GM12865 (cell line): ENCODE measurements at regions not wholly inside any gene's neighbourhood (a gene's known extent, or its start where the extent isn't known, plus 50 kb on each side); places are given as distances from the start of the nearest gene placed in this dataset.

Source experiments
- DNase-seq: peaks from one replicate; pipeline ENCODE4 v3.0.0; 2010; ENCODE audit warnings: low read depth
- H3K4me3 ChIP-seq: 2 replicates; pipeline ENCODE4 v1.5.1; 2011; ENCODE audit warnings: mild to moderate bottlenecking, low read depth, low read length, control low read depth
- TF ChIP-seq, protein P1 (sequence below): IDR thresholded peaks from 2 replicates; pipeline ENCODE4 v1.5.1; 2011; ENCODE audit warnings: low read length, control low read depth, low read depth, inconsistent platforms; ENCODE audit not compliant: insufficient read depth; ENCODE audit errors: missing control alignments

- no peak overlapping the region for H3K4me3 ChIP-seq
- DNase-seq, result no peak
- TF ChIP-seq, protein P1, sequence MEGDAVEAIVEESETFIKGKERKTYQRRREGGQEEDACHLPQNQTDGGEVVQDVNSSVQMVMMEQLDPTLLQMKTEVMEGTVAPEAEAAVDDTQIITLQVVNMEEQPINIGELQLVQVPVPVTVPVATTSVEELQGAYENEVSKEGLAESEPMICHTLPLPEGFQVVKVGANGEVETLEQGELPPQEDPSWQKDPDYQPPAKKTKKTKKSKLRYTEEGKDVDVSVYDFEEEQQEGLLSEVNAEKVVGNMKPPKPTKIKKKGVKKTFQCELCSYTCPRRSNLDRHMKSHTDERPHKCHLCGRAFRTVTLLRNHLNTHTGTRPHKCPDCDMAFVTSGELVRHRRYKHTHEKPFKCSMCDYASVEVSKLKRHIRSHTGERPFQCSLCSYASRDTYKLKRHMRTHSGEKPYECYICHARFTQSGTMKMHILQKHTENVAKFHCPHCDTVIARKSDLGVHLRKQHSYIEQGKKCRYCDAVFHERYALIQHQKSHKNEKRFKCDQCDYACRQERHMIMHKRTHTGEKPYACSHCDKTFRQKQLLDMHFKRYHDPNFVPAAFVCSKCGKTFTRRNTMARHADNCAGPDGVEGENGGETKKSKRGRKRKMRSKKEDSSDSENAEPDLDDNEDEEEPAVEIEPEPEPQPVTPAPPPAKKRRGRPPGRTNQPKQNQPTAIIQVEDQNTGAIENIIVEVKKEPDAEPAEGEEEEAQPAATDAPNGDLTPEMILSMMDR, result no peak
These were observed 342.5 kb upstream of the ACTBL2 start for GRCh38 chr5:57825031-57825686.

GRCh38 chr5:57824623-57825022 lies 342.0 kb upstream of the ACTBL2 start:
- no peak overlapping the region for H3K4me3 ChIP-seq
- DNase-seq, result no peak
- TF ChIP-seq, protein P1, result no peak

DNA sequence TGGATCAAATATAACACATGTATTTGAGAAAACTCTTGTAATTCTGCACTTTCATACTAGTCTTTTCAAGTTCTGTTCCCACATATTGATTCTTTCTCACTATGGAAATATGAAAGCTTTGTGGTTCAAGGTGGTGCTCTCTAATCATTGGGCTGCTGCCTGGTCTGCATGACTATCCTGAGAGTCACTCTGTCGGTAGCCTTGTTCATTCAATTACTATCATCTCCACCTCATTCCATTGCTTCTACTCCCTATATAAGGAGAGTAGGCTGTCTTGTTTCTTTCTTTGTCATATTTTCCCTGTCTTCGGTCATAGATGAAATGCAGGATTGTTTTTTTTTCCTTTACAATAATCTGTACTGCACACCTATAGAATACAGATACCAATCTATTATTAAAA lies 341.4 kb upstream of the ACTBL2 start:
- H3K4me3 ChIP-seq, result no peak overlapping the region
- TF ChIP-seq, protein P1, result no peak
- no peak for DNase-seq

DNA sequence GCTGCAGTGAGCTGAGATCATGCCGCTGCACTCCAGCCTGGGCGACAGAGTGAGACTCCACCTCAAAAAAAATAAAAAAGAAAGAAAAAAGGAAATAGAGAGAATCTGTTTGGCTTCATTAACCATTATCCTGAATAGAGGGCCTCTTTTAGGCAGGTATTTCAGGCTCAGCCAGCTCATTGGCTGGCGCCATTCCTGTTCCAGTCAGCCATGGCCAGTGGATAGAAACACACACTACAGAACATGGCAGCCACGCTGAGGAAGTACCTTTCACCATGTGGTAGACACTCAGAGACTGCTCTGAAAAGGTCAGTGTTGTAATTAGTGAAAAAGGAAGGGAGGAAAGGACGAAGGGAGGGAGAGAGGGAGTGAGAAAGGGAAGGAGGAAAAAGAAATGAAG lies 340.0 kb upstream of the ACTBL2 start:
- TF ChIP-seq, protein P1, result no peak
- H3K4me3 ChIP-seq, result no peak overlapping the region
- no peak for DNase-seq

DNA sequence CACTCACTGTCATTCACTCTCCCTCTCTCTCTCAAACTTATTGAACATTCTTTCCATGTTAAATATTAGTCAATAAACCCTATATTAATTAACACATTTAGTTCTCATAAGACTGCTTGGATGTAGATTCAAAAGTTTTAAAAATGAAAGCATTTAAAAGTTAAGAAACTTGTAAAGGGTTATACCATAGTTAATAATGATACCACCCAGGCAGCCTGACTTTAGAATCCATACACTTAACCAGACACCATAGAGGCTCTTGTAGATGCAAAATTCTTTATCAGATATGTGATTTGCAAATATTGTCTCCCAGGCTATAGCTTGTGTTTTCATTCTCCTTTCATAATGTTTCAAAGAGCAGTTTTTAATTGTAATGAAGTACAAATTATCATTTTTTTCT lies 335.8 kb upstream of the ACTBL2 start:
- H3K4me3 ChIP-seq, result no peak overlapping the region
- no peak for DNase-seq
- TF ChIP-seq, protein P1, result no peak

- DNase-seq, result peak; percentile 8
- no peak overlapping the region for H3K4me3 ChIP-seq
- TF ChIP-seq, protein P1, result no peak
These were observed 335.3 kb upstream of the ACTBL2 start for GRCh38 chr5:57817924-57818323.

GRCh38 chr5:57817001-57817453 lies 334.4 kb upstream of the ACTBL2 start:
- TF ChIP-seq, protein P1, result no peak
- H3K4me3 ChIP-seq, result no peak overlapping the region
- no peak for DNase-seq
